Effector memory CD4-positive, alpha-beta T cell (primary cell): ENCODE measurements at regions not wholly inside any gene's neighbourhood (a gene's known extent, or its start where the extent isn't known, plus 50 kb on each side); places are given as distances from the start of the nearest gene placed in this dataset.

ENCODE experiments used
- DNase-seq, 3 donors: peaks; one replicate each; pipeline ENCODE4 v3.0.0-alpha.2; 2020
- H3K27ac ChIP-seq: 2 replicates; pipeline ENCODE4 v1.7.0; 2013; ENCODE audit warnings: mild to moderate bottlenecking, low read length, moderate library complexity; ENCODE audit not compliant: insufficient read depth, poor library complexity, severe bottlenecking
- H3K27me3 ChIP-seq: replicated peaks from 2 replicates; pipeline ENCODE4 v1.7.0; 2013; ENCODE audit warnings: mild to moderate bottlenecking, low read length; ENCODE audit not compliant: insufficient read depth, control insufficient read depth, poor library complexity, severe bottlenecking
- H3K36me3 ChIP-seq: 2 replicates; pipeline ENCODE4 v1.7.0; 2013; ENCODE audit warnings: mild to moderate bottlenecking, low read length, moderate library complexity; ENCODE audit not compliant: control insufficient read depth, insufficient read depth
- H3K4me1 ChIP-seq: 2 replicates; pipeline ENCODE4 v1.7.0; 2013; ENCODE audit warnings: low read length, mild to moderate bottlenecking; ENCODE audit not compliant: control insufficient read depth, insufficient read depth, poor library complexity, severe bottlenecking
- H3K4me3 ChIP-seq: 2 replicates; pipeline ENCODE4 v1.7.0; 2013; ENCODE audit warnings: low read length, low read depth, mild to moderate bottlenecking; ENCODE audit not compliant: insufficient read depth, poor library complexity, severe bottlenecking
- H3K9me3 ChIP-seq: 2 replicates; pipeline ENCODE4 v1.7.0; 2013; ENCODE audit warnings: mild to moderate bottlenecking, low read length, moderate library complexity; ENCODE audit not compliant: control insufficient read depth

DNA sequence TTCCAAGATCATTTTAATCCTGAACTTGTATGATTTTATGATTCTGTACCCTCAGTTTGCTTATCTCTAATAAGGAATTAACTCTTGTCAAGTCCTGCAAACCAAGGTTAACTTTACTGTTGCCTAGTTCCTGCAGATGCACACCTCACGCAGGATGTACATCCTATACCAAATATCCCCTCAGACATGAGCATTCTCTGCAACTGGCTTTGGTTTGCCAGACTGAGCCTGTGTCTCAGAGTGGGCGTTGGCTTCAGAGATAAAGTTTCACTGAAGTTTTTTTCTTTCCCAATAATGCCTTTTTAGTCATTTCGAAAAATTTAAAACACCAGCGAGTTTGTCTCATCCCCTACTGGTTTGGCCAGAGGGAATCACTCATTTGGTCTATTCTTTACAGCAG, 173.9 kb downstream of the NR2F2 start:
- H3K9me3 ChIP-seq, result no peaks in the 10 kb centered on the region
- no peaks in the 10 kb centered on the region for H3K4me1 ChIP-seq

DNA sequence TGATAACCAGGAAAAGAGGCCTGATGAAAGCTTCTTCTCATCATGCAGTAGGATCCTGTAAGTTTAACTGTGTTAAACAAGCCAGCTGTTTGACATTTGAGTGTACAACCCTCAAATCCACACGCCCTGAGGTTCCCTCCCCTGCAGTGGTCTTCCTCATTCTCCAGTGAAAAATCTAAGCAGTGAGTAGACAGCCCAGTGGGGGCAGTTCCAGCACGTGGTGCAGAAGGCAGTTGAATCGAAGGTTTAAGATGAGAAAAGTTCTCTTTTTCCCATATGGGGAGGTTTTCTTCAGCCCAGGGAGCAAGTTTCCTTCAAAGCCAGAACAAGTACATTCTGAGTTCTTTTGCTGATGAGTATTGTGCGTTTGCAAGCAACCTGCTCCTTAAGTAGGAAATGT, 174.5 kb downstream of the NR2F2 start:
- Histone ChIP-seq H3K36me3 (no peaks in the 10 kb centered on the region), H3K27ac (no peak overlapping the region), H3K4me3 (no peak overlapping the region), H3K27me3 (no peaks in the 10 kb centered on the region), H3K9me3 (no peaks in the 10 kb centered on the region), H3K4me1 (no peaks in the 10 kb centered on the region)
- no peak for DNase-seq

More for the DNA sequence above, 173.9 kb downstream of the NR2F2 start:
- Histone ChIP-seq H3K27ac (no peak overlapping the region), H3K36me3 (no peaks in the 10 kb centered on the region), H3K27me3 (no peaks in the 10 kb centered on the region), H3K4me3 (no peak overlapping the region)
- DNase-seq, result no peak

DNA sequence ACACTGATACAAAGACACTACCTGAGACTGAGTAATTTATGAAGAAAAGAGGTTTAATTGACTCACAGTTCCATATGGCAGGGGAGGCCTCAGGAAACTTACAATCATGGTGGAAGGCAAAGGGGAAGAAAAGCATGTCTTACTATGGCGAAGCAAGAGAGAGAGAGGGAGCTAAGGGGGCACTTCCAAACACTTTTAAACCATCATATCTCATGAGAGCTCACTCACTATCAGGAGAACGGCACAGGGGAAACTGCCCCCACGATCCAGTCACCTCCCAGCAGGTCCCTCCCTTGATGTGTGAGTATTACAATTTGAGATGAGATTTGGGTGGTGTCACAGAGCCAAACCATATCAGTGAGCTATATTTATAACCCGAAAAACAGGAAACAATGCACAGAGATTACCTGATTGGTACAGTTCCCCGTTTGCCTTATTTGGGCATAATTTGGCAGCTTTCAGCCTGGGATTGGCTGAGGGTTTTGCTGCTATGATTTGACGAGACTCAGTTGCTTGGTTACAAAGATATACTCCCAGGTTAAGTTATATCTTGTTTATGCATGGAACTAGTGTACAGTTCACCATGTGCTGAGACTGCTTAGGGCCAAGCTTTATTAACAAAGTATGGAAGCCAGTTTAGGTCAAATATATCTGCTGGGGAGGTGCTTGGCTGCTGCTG, 184.2 kb downstream of the NR2F2 start:
- no peak for DNase-seq
- Histone ChIP-seq H3K4me3 (no peak overlapping the region), H3K9me3 (no peaks in the 10 kb centered on the region)

DNA sequence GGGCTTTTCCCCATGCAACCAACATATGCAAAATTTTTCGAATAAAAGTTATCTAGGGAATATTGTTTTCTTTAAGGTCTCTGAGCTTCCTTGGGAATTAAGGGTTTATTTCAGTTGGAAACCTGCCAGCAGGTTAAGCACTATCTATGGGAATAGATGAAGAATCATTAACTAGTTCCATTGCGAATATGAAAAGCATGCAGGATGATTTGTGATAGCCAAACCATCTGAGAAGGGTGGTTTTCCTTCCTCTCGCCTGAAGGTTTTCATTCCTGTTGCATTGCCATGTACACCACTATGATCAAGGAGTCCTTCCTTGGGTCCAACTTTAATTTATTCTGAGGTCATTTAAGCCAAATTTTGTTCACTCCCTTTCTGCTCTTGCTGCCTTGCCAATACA, 184.9 kb downstream of the NR2F2 start:
- H3K36me3 ChIP-seq, result no peaks in the 10 kb centered on the region
- no peak for DNase-seq
- no peak overlapping the region for H3K4me3 ChIP-seq
- no peaks in the 10 kb centered on the region for H3K9me3 ChIP-seq
- no peaks in the 10 kb centered on the region for H3K27me3 ChIP-seq
- no peaks in the 10 kb centered on the region for H3K4me1 ChIP-seq
- H3K27ac ChIP-seq, result no peak overlapping the region

More for the DNA sequence above, 184.2 kb downstream of the NR2F2 start:
- Histone ChIP-seq H3K36me3 (no peaks in the 10 kb centered on the region), H3K4me1 (no peaks in the 10 kb centered on the region), H3K27me3 (no peaks in the 10 kb centered on the region), H3K27ac (no peak overlapping the region)

DNA sequence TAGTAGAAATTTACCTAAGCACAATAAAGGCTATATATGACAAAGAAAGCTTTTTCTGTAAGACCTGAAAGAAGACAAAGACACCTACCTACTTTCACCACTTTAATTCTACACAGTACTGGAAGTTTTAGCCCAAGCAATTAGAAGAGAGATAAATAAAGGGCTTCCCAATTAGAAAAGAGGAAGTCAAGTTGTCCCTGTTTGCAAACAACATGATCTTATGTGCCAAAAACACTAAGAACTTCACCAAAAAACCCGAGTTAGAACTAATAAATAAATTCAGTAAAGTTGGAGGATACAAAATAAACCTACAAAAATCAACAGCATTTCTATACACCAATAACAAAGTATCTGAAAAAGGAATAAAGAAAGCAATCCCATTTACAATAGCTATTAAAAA, 190.9 kb downstream of the NR2F2 start:
- no peak overlapping the region for H3K4me3 ChIP-seq
- H3K36me3 ChIP-seq, result no peaks in the 10 kb centered on the region
- H3K4me1 ChIP-seq, result no peaks in the 10 kb centered on the region
- DNase-seq, result no peak
- H3K27ac ChIP-seq, result no peak overlapping the region
- no peaks in the 10 kb centered on the region for H3K9me3 ChIP-seq
- no peaks in the 10 kb centered on the region for H3K27me3 ChIP-seq

DNA sequence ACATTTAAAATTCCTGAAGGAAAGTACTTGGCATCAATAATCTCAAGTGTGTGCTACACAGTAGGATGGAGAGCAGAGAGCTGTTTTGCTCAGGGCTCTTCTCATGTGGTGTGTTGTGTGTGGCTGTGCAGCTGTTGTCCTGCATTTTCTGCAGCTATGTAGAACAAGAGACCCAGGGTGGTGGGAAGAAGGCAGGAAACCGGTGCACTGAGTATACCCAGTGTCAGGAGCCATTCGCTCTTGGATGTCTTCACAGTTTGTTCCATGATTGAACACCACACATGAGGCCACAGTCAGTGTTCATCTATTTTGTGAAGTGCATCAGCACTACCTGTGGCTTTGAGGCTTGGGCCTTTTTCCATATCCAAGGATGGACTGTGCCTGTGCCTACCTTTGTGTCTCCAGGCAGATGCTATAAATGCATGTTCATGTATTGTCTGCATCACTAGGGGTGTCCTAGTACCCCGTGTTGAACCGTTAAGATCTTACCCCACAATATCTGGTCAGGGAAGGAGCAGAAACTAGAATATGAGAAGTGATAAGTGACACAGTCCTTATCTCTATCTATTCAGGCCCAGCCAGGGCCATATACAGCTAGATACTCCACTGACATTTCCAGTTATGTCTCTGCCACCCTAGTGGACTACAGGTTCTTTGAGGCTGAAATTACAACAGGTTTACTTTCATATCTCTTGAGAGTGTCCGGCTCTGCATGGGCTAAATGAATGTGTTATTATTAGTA, 194.3 kb downstream of the NR2F2 start:
- H3K27me3 ChIP-seq, result no peaks in the 10 kb centered on the region
- no peaks in the 10 kb centered on the region for H3K36me3 ChIP-seq
- no peak for DNase-seq
- H3K27ac ChIP-seq, result no peak overlapping the region
- no peaks in the 10 kb centered on the region for H3K4me1 ChIP-seq
- no peak overlapping the region for H3K4me3 ChIP-seq
- H3K9me3 ChIP-seq, result no peaks in the 10 kb centered on the region

DNA sequence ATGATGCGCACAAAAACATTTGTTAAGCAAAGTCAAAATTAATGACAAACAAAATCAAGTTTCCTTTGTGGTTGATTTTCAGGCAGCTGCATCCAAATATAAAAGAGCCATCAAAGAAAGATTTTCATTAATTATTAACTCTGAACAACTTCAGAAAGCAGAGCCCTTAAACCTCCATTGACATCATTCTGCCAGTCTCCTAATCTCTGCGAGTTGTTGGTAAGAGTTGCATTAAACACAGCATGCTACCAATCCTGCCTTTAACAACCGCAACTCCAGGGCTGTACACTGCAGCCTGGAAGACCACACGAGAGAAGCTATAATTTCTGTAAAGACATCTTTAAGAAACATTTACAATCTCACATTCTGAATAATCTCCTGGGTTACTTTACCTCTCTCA, 204.6 kb downstream of the NR2F2 start:
- Histone ChIP-seq H3K4me3 (no peak overlapping the region), H3K27me3 (no peaks in the 10 kb centered on the region), H3K36me3 (no peaks in the 10 kb centered on the region), H3K27ac (no peak overlapping the region), H3K4me1 (no peaks in the 10 kb centered on the region), H3K9me3 (no peaks in the 10 kb centered on the region)
- DNase-seq, result no peak

DNA sequence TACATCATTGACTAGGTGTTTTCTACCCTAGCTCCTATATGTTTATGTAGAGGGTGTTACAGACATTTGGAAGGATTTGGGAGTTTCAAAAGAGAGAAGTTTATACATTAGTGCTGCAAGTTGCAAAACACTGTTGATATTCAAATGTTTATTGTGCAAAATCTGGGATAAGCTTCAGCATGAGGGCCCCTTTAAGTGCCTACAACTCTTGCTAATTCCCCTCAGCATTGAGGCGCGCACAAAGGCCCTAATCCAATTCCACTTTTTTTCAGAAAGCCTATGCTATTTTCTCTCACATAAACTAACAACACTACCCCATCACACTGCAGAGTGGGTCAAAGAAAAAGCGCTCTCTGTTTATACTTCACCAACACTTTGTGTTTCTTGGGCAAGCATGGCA, 208.0 kb downstream of the NR2F2 start:
- H3K27ac ChIP-seq, result no peak overlapping the region
- H3K4me3 ChIP-seq, result no peak overlapping the region
- DNase-seq, result no peak

DNA sequence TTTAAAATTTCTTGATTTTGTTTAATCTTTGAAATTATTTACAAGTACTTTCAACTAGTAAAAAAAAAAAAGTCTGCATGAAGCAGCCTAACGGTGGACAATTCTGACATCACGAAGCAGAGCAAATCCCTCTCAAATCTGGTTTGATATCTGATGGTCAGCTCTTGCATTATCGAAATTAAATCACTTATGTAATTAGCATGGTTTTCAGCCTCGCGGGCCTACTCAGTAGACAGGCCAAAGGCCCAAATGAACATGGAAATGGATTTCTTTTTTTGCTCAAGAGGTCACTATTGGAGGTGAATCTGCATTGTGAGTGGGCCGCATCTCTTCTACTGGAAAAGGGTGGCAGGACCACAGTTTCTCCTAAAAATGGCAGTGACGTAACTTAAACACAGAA, 209.8 kb downstream of the NR2F2 start:
- Histone ChIP-seq H3K9me3 (no peaks in the 10 kb centered on the region), H3K36me3 (no peaks in the 10 kb centered on the region), H3K4me1 (no peaks in the 10 kb centered on the region), H3K27ac (no peak overlapping the region), H3K4me3 (no peak overlapping the region), H3K27me3 (no peaks in the 10 kb centered on the region)
- DNase-seq, result no peak

More for the DNA sequence above, 208.0 kb downstream of the NR2F2 start:
- no peaks in the 10 kb centered on the region for H3K4me1 ChIP-seq
- H3K36me3 ChIP-seq, result no peaks in the 10 kb centered on the region
- H3K27me3 ChIP-seq, result no peaks in the 10 kb centered on the region
- no peaks in the 10 kb centered on the region for H3K9me3 ChIP-seq

DNA sequence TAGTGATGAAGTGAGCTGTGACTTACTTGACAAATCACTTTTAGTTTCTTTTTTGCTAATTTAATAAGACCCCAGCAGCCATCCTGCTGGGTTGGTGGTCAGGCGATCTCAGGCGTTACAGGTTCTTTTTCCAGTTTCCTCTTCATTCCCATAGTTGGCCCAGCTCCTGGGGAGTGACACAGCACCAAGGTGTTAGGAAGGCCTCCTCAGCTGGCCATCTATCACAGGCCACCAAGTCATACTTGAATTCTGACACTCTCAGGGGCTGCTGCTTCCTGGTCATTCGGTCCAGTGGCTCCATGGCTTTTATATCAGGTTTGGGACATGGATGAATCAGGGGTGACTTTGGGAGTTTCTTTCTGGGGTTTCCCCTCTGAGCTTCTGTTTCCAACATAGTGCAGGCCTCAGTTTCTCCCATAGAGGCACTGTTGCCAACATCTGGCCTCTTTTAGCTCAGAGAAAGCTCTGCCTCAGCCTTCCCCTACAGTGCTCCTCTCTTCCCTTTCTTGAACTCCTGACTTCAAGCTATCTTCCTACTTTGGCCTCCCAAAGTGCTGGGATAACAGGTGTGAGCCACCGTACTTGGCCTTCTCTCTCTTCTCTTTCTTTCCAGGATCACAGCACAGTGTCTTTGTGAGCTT, 211.8 kb downstream of the NR2F2 start:
- Histone ChIP-seq H3K4me1 (no peaks in the 10 kb centered on the region), H3K9me3 (no peaks in the 10 kb centered on the region), H3K4me3 (no peak overlapping the region), H3K36me3 (no peaks in the 10 kb centered on the region), H3K27me3 (no peaks in the 10 kb centered on the region), H3K27ac (no peak overlapping the region)
- DNase-seq, result no peak
